ENCODE measurements at regions not wholly inside any gene's neighbourhood (a gene's known extent, or its start where the extent isn't known, plus 50 kb on each side); places are given as distances from the start of the nearest gene placed in this dataset.
"Not testable (repeated sequence)": the region's sequence is repeated elsewhere in the genome, so short reads cannot be mapped to it uniquely, and the experiment has no call there.

GRCh38 chr2:138893746-138894145 lies 113.6 kb upstream of the NXPH2 start:
- TF ChIP-seq CTCF (IDR thresholded peaks at IDR 0.05): no peak
- no peak for TF ChIP-seq ZFX (IDR thresholded peaks at IDR 0.05; ENCODE audit: borderline replicate concordance)
- peak overlapping the region; percentile 27; the same call in 1 of the 2 replicates for H3K27ac ChIP-seq

DNA sequence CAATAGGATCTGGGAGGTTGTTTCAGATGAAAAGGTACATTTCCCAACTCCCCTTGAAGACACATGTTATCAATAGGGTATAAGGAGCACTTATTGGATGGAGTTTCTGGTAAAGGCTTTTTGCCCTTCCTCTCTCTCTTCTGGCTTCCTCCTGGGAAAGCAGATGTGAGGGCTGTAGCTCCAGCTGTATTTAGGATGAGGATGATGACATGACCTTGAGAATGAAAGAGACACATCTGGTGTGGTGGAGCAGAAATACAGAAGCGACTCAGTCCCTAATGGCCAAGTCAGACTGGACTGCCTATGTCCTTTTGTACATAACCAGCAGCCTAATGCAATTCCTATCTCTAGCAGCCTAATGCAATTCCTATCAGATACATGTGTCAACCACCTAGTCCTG lies 100.9 kb upstream of the NXPH2 start:
- H3K27ac ChIP-seq: no peak overlapping the region
- TF ChIP-seq ZFX (IDR thresholded peaks at IDR 0.05; ENCODE audit: borderline replicate concordance) (no peak), CTCF (IDR thresholded peaks at IDR 0.05) (no peak)

- TF ChIP-seq CTCF (IDR thresholded peaks at IDR 0.05): no peak
- TF ChIP-seq ZFX (IDR thresholded peaks at IDR 0.05; ENCODE audit: borderline replicate concordance): no peak
- H3K27ac ChIP-seq: no peak overlapping the region
Observed at GRCh38 chr2:138879931-138880330, 99.7 kb upstream of the NXPH2 start.

GRCh38 chr2:138877421-138877820 lies 97.2 kb upstream of the NXPH2 start:
- TF ChIP-seq CTCF (IDR thresholded peaks at IDR 0.05): no peak
- no peak for TF ChIP-seq ZFX (IDR thresholded peaks at IDR 0.05; ENCODE audit: borderline replicate concordance)
- no peak overlapping the region for H3K27ac ChIP-seq

DNA sequence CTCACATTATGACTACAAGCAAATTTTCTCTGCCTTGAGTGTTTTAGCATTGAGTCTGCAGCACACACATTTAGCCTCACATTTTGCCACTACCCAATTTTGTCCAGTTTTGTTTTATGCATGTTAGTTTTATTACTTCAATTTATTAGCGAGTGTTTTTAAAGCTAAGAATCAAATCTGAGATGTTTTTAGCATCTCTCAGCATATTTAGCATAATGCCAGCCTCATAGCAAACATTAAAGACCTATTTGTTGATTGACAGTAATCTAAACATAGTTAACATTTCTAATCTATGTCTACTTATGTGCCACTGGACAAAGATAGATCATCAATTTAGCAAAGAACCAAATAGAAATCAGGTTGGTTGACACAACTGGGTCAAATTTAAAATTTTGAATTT lies 94.1 kb upstream of the NXPH2 start:
- no peak overlapping the region for H3K27ac ChIP-seq
- TF ChIP-seq CTCF (IDR thresholded peaks at IDR 0.05): no peak
- TF ChIP-seq ZFX (IDR thresholded peaks at IDR 0.05; ENCODE audit: borderline replicate concordance): no peak

- H3K27ac ChIP-seq: not testable (repeated sequence)
Observed at GRCh38 chr2:138872116-138872515, 91.9 kb upstream of the NXPH2 start.

DNA sequence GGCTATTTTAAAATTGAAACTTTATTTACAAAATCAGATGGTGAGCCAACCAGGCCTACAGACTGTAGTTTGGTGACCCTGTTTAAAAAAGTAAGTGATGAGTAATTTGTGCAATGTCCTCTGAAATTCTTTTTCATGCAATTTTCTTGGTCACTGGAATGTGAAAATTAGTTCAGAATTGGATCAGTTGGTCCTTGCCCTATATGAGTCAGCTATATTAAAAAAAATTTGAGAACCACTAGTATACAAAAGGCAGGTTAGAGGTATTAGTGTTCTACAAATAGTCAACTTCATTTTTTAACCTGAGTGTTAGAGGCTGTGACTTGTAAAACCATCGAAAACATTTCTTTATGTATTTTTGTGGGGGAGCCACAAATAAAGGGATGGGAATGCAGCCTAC lies 91.1 kb upstream of the NXPH2 start:
- no peak overlapping the region for H3K27ac ChIP-seq
- TF ChIP-seq ZFX (IDR thresholded peaks at IDR 0.05; ENCODE audit: borderline replicate concordance) (no peak), CTCF (IDR thresholded peaks at IDR 0.05) (no peak)

DNA sequence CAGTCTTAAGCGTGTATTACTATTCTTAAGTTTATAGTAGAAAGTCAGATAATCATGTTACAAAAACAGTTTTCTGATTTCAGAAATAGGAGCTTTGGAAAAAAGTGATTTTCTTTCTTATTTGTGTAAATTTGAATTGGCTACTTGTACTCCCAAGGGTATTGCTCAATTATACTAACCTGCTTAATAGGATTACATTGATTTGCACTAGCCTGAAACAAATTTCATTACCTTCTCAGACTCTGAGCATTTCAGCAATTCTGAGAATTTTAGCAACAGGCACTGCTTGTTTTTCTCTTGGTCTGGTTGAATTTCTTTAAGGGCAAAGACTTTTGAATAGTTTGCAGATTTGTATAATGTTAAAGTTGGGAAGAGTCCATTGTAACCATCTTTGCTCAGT lies 87.2 kb upstream of the NXPH2 start:
- TF ChIP-seq CTCF (IDR thresholded peaks at IDR 0.05) (no peak), ZFX (IDR thresholded peaks at IDR 0.05; ENCODE audit: borderline replicate concordance) (no peak)
- no peak overlapping the region for H3K27ac ChIP-seq

All from 22Rv1 (cell line).